ENCODE measurements at regions not wholly inside any gene's neighbourhood (a gene's known extent, or its start where the extent isn't known, plus 50 kb on each side); places are given as distances from the start of the nearest gene placed in this dataset.
A peak's percentile ranks its signal among the peaks of the same experiment; 100 is the strongest.
"Not testable (repeated sequence)": the region's sequence is repeated elsewhere in the genome, so short reads cannot be mapped to it uniquely, and the experiment has no call there.

DNA sequence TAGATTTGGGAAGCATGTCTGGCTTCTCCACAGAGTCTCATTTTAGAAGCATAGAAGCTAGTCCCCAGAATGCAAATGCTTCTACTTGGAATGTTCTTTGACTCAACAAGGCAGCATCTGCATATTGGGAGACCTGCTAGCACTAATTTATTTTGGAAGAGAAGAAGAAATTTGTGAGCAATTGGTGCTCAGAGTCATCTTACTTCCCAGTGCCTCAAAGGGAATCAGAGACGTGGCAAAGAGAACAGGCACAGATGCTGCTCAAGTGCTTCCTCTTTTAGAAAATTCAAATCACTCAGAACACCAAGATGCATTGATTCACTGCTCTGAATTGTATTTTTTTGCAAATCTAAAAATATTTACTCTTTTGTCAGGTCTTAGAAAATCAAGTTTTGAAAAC is 255.7 kb downstream of the BRINP2 start:
- no peaks in the 10 kb centered on the region for H3K36me3 ChIP-seq (ENCODE audit: control insufficient read depth in 3 of 3, insufficient read depth in 2 of 3, low read depth in 1 of 3, low read length in 3 of 3)
- no peak for DNase-seq
- no peaks in the 10 kb centered on the region for H3K4me1 ChIP-seq (ENCODE audit: control insufficient read depth in 3 of 3, insufficient read depth in 2 of 3, low read depth in 1 of 3, low read length in 2 of 3)
- no peaks in the 10 kb centered on the region for H3K9me3 ChIP-seq (ENCODE audit: control insufficient read depth in 2 of 2, insufficient read depth in 1 of 2, low read depth in 1 of 2, low read length in 1 of 2)
- WGBS, 3 donors = 20 to 38% (median 25%) methylated on average over 1 of the region's 1 CpG
- peaks cover 0 to 2% (median 0%) of the 10 kb centered on the region in 3 donors for H3K27me3 ChIP-seq (ENCODE audit: control insufficient read depth in 3 of 3, insufficient read depth in 3 of 3, low read length in 3 of 3)
- no peak for FAIRE-seq
- no peak overlapping the region for H3K27ac ChIP-seq (ENCODE audit: low read depth in 1 of 3, low read length in 2 of 3)
- no peak overlapping the region for H3K4me3 ChIP-seq (ENCODE audit: low read depth in 1 of 3, low read length in 3 of 3)

DNA sequence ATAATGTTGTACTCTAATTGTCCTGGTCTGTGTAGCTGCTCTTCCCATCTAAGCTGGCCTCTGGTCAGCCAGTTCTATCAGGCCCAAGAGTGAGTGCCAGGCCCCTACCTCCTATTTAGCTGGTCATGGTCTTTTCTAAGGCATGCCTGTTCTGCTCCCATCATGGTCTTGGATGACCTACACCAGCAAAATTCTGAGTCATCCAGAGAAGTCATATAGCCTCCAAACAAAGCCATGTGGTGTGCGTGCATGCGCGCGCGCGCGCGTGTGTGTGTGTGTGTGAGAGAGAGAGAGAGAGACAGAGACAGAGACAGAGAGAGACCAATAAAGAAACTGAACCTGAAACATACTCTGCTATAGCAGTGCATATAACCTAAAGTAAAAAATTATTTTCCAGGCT is 254.4 kb downstream of the BRINP2 start:
- H3K4me3 ChIP-seq (ENCODE audit: low read depth in 1 of 3, low read length in 3 of 3) = no peak overlapping the region
- no peaks in the 10 kb centered on the region for H3K4me1 ChIP-seq (ENCODE audit: control insufficient read depth in 3 of 3, insufficient read depth in 2 of 3, low read depth in 1 of 3, low read length in 2 of 3)
- no peak overlapping the region for H3K27ac ChIP-seq (ENCODE audit: low read depth in 1 of 3, low read length in 2 of 3)
- FAIRE-seq (no peak), DNase-seq (no peak)
- no peaks in the 10 kb centered on the region for H3K27me3 ChIP-seq (ENCODE audit: control insufficient read depth in 3 of 3, insufficient read depth in 3 of 3, low read length in 3 of 3)
- no peaks in the 10 kb centered on the region for H3K9me3 ChIP-seq (ENCODE audit: control insufficient read depth in 2 of 2, insufficient read depth in 1 of 2, low read depth in 1 of 2, low read length in 1 of 2)
- 86 to 98% (median 86%) methylated on average over 8 of the region's 8 CpGs for WGBS, 3 donors
- H3K36me3 ChIP-seq (ENCODE audit: control insufficient read depth in 3 of 3, insufficient read depth in 2 of 3, low read depth in 1 of 3, low read length in 3 of 3) = no peaks in the 10 kb centered on the region

DNA sequence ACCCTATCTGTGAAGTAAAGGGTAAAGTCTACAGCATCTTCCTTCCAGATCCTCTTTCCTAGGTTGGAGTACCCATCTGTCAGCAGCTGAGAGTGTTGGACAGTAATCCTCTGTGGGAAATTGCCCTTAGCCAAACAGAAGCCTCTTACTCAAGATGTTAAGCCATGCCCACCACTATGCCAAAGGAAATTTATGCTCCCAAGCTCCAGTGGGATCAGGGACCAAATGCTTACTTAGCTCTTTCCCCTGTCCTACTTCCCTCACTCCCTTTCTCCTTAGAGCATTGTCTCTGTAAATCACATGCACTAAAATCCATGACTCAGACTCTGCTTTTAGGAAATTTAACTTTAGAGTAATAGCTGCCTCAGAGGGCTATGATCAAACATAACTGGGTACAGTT is 254.0 kb downstream of the BRINP2 start:
- Histone ChIP-seq H3K4me1 (ENCODE audit: control insufficient read depth in 3 of 3, insufficient read depth in 2 of 3, low read depth in 1 of 3, low read length in 2 of 3) (no peaks in the 10 kb centered on the region), H3K9me3 (ENCODE audit: control insufficient read depth in 2 of 2, insufficient read depth in 1 of 2, low read depth in 1 of 2, low read length in 1 of 2) (no peaks in the 10 kb centered on the region), H3K27ac (ENCODE audit: low read depth in 1 of 3, low read length in 2 of 3) (no peak overlapping the region), H3K27me3 (ENCODE audit: control insufficient read depth in 3 of 3, insufficient read depth in 3 of 3, low read length in 3 of 3) (no peaks in the 10 kb centered on the region), H3K36me3 (ENCODE audit: control insufficient read depth in 3 of 3, insufficient read depth in 2 of 3, low read depth in 1 of 3, low read length in 3 of 3) (no peaks in the 10 kb centered on the region), H3K4me3 (ENCODE audit: low read depth in 1 of 3, low read length in 3 of 3) (no peak overlapping the region)
- no peak for DNase-seq
- no peak for FAIRE-seq

DNA sequence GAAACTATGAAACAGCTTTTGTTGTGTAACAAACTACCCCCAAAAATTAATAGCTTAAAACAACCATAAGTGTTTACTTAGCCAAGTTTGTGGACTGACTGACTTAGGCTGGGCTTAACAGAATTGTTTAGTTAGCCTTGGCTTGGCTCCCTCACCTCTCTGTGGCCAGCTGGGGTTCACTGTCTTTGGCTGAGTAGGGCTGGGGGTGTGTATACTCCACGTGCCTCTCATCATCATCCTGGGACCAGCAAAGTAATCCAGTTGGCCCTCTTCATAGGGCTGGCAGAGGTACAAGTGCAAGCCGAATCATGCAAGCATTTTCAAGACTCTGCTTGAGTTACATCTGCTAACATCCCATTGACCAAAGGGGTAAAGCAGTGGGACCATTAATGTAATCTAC is 252.3 kb downstream of the BRINP2 start:
- FAIRE-seq (no peak), DNase-seq (peak in 1 of 2 donors; percentile 2)
- H3K9me3 ChIP-seq (ENCODE audit: control insufficient read depth in 2 of 2, insufficient read depth in 1 of 2, low read depth in 1 of 2, low read length in 1 of 2) = no peaks in the 10 kb centered on the region
- H3K4me3 ChIP-seq (ENCODE audit: low read depth in 1 of 3, low read length in 3 of 3) = no peak overlapping the region
- WGBS, 3 donors = 36 to 49% (median 48%) methylated on average over 2 of the region's 2 CpGs
- H3K27ac ChIP-seq (ENCODE audit: low read depth in 1 of 3, low read length in 2 of 3) = no peak overlapping the region
- H3K27me3 ChIP-seq (ENCODE audit: control insufficient read depth in 3 of 3, insufficient read depth in 3 of 3, low read length in 3 of 3) = no peaks in the 10 kb centered on the region
- no peaks in the 10 kb centered on the region for H3K4me1 ChIP-seq (ENCODE audit: control insufficient read depth in 3 of 3, insufficient read depth in 2 of 3, low read depth in 1 of 3, low read length in 2 of 3)
- no peaks in the 10 kb centered on the region for H3K36me3 ChIP-seq (ENCODE audit: control insufficient read depth in 3 of 3, insufficient read depth in 2 of 3, low read depth in 1 of 3, low read length in 3 of 3)

DNA sequence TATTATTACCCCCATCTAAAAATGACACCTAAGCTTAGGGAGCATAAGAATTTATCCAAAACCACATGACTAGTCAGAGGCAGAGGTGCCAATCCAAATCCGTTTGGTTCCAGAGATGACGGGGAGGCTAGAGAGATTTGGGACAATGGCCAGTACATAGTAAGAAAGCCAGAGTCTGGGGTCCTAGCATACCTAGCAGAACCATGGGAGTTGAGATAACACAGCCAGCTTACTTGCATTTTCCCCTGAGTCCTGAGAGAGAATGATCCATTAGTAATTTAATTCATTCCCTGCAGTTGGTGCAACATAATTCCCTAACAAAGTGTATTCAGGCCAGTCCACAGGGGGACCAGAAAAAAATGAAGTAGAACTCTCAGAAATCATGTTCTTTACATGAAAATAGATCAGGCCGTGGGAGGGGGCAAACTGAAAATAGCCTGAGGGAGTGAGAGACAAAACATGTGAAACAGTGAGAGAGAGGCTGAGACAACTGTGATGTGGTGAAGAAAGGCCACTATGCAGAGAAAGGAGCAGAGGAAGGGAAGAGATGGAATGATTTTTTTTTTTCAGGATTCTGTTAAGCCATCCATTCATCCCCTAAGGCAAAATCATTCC is 243.3 kb downstream of the BRINP2 start:
- H3K4me3 ChIP-seq (ENCODE audit: low read depth in 1 of 3, low read length in 3 of 3) = no peak overlapping the region
- H3K36me3 ChIP-seq (ENCODE audit: control insufficient read depth in 3 of 3, insufficient read depth in 2 of 3, low read depth in 1 of 3, low read length in 3 of 3) = no peaks in the 10 kb centered on the region
- no peaks in the 10 kb centered on the region for H3K4me1 ChIP-seq (ENCODE audit: control insufficient read depth in 3 of 3, insufficient read depth in 2 of 3, low read depth in 1 of 3, low read length in 2 of 3)
- WGBS, 3 donors = 58 to 64% (median 60%) methylated on average over 3 of the region's 3 CpGs
- H3K27ac ChIP-seq (ENCODE audit: low read depth in 1 of 3, low read length in 2 of 3) = no peak overlapping the region
- H3K9me3 ChIP-seq (ENCODE audit: control insufficient read depth in 2 of 2, insufficient read depth in 1 of 2, low read depth in 1 of 2, low read length in 1 of 2) = no peaks in the 10 kb centered on the region
- DNase-seq = no peak
- no peak for FAIRE-seq
- peaks cover 0 to 3% (median 0%) of the 10 kb centered on the region in 3 donors for H3K27me3 ChIP-seq (ENCODE audit: control insufficient read depth in 3 of 3, insufficient read depth in 3 of 3, low read length in 3 of 3)

DNA sequence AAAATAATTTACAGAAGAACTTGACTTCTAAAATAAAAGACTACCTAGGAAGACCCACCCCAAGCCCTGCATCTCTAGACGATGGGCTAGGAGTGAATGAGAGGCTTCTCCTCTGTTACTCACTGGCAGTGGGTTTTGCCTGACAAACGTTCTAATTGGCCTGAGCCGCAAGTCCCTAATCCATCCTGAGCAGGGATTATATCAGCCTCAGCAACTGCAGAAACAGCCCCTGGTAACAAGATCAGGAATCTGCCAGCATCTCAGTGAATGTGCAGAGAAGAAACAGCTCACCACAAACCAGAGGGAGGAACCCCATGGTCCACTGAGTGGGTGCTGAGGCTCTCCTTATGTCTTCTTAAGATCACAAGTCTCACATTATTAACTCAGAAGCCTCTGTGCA is 240.6 kb downstream of the BRINP2 start:
- Histone ChIP-seq H3K27ac (ENCODE audit: low read depth in 1 of 3, low read length in 2 of 3) (no peak overlapping the region), H3K9me3 (ENCODE audit: control insufficient read depth in 2 of 2, insufficient read depth in 1 of 2, low read depth in 1 of 2, low read length in 1 of 2) (no peaks in the 10 kb centered on the region), H3K27me3 (ENCODE audit: control insufficient read depth in 3 of 3, insufficient read depth in 3 of 3, low read length in 3 of 3) (peaks cover 0 to under 1% (median 0%) of the 10 kb centered on the region in 3 donors), H3K36me3 (ENCODE audit: control insufficient read depth in 3 of 3, insufficient read depth in 2 of 3, low read depth in 1 of 3, low read length in 3 of 3) (no peaks in the 10 kb centered on the region), H3K4me1 (ENCODE audit: control insufficient read depth in 3 of 3, insufficient read depth in 2 of 3, low read depth in 1 of 3, low read length in 2 of 3) (no peaks in the 10 kb centered on the region), H3K4me3 (ENCODE audit: low read depth in 1 of 3, low read length in 3 of 3) (no peak overlapping the region)
- 44 to 58% (median 53%) methylated on average over 3 of the region's 3 CpGs for WGBS, 3 donors
- DNase-seq (no peak), FAIRE-seq (no peak)

DNA sequence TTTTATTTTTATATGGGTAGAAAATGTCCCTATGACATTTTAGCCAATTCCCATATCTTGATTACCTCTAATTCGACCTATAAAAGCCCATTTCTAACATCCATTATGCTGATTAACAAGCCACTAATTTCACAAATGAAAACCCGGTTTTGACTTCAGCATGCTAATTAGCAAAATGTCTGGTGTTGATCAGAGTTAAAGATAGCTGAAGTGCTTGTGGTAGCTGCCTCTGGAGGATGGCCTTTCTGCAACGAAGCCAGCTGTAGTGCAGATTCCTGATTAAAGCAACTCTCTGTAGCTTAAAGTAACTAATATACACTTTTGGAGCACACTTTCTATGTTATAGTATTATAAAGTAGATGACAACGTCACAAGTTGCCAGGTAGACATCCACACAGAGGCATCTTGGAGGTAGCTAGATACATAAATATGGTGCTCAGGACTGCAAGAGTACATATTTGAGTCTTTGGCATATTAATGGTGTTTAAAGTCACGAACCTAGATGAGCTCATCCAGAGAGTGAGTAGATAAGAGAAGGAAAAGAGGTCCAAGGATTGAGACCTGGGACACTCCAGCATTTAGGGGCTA is 239.5 kb downstream of the BRINP2 start:
- DNase-seq = no peak
- H3K36me3 ChIP-seq (ENCODE audit: control insufficient read depth in 3 of 3, insufficient read depth in 2 of 3, low read depth in 1 of 3, low read length in 3 of 3) = no peaks in the 10 kb centered on the region
- no peak for FAIRE-seq
- H3K9me3 ChIP-seq (ENCODE audit: control insufficient read depth in 2 of 2, insufficient read depth in 1 of 2, low read depth in 1 of 2, low read length in 1 of 2) = no peaks in the 10 kb centered on the region
- no peaks in the 10 kb centered on the region for H3K4me1 ChIP-seq (ENCODE audit: control insufficient read depth in 3 of 3, insufficient read depth in 2 of 3, low read depth in 1 of 3, low read length in 2 of 3)
- no peak overlapping the region for H3K27ac ChIP-seq (ENCODE audit: low read depth in 1 of 3, low read length in 2 of 3)
- H3K4me3 ChIP-seq (ENCODE audit: low read depth in 1 of 3, low read length in 3 of 3) = no peak overlapping the region
- WGBS, 3 donors = 61 to 68% (median 62%) methylated on average over 5 of the region's 5 CpGs
- no peaks in the 10 kb centered on the region for H3K27me3 ChIP-seq (ENCODE audit: control insufficient read depth in 3 of 3, insufficient read depth in 3 of 3, low read length in 3 of 3)

DNA sequence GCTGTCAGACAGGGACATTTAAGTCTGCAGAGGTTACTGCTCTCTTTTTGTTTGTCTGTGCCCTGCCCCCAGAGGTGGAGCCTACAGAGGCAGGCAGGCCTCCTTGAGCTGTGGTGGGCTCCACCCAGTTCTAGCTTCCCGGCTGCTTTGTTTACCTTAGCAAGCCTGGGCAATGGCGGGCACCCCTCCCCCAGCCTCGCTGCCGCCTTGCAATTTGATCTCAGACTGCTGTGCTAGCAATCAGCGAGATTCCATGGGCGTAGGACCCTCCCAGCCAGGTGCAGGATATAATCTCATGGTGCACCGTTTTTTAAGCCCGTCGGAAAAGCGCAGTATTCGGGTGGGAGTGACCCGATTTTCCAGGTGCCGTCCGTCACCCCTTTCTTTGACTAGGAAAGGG is 235.6 kb downstream of the BRINP2 start:
- not testable (repeated sequence) for FAIRE-seq; DNase-seq; H3K27ac ChIP-seq (ENCODE audit: low read depth in 1 of 3, low read length in 2 of 3); H3K36me3 ChIP-seq (ENCODE audit: control insufficient read depth in 3 of 3, insufficient read depth in 2 of 3, low read depth in 1 of 3, low read length in 3 of 3); H3K4me1 ChIP-seq (ENCODE audit: control insufficient read depth in 3 of 3, insufficient read depth in 2 of 3, low read depth in 1 of 3, low read length in 2 of 3); H3K9me3 ChIP-seq (ENCODE audit: control insufficient read depth in 2 of 2, insufficient read depth in 1 of 2, low read depth in 1 of 2, low read length in 1 of 2); H3K4me3 ChIP-seq (ENCODE audit: low read depth in 1 of 3, low read length in 3 of 3); H3K27me3 ChIP-seq (ENCODE audit: control insufficient read depth in 3 of 3, insufficient read depth in 3 of 3, low read length in 3 of 3)
- 82 to 83% (median 83%) methylated on average over 10 to 14 of the region's 14 CpGs for WGBS, 3 donors

DNA sequence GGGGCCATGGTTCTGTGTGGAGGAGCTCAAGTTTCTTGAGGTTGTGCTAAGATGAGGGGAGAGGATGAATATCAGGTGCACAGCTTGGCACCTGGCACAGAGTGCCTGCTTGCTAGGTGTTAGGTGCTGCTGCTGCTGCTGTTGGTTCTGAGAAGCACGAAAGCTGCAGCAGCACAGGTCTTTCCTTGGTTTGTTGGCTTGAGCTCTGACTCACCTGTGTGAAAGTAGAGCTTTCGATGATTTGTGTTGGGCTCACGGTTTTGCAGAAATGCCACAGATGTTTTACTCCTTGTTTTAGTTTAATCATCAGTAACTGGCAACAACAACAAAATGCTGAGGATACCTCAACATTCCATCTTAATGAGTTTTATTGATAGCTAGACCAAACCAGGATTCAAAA is 221.6 kb downstream of the BRINP2 start:
- Histone ChIP-seq H3K4me1 (ENCODE audit: control insufficient read depth in 3 of 3, insufficient read depth in 2 of 3, low read depth in 1 of 3, low read length in 2 of 3) (no peaks in the 10 kb centered on the region), H3K4me3 (ENCODE audit: low read depth in 1 of 3, low read length in 3 of 3) (no peak overlapping the region), H3K27me3 (ENCODE audit: control insufficient read depth in 3 of 3, insufficient read depth in 3 of 3, low read length in 3 of 3) (no peaks in the 10 kb centered on the region), H3K9me3 (ENCODE audit: control insufficient read depth in 2 of 2, insufficient read depth in 1 of 2, low read depth in 1 of 2, low read length in 1 of 2) (no peaks in the 10 kb centered on the region), H3K27ac (ENCODE audit: low read depth in 1 of 3, low read length in 2 of 3) (no peak overlapping the region), H3K36me3 (ENCODE audit: control insufficient read depth in 3 of 3, insufficient read depth in 2 of 3, low read depth in 1 of 3, low read length in 3 of 3) (no peaks in the 10 kb centered on the region)
- WGBS, 3 donors = 69 to 85% (median 82%) methylated on average over 3 of the region's 3 CpGs
- DNase-seq (no peak), FAIRE-seq (no peak)

All from small intestine (tissue), 7 donors.